NCI-H2196 treated with DMSO at 0.1 percent for 48 hours (cell line): ENCODE measurements at regions not wholly inside any gene's neighbourhood (a gene's known extent, or its start where the extent isn't known, plus 50 kb on each side); places are given as distances from the start of the nearest gene placed in this dataset.

ENCODE experiments used
- DNase-seq: peaks from one replicate; lab custom pipeline; 2025; ENCODE audit not compliant: unreplicated experiment; lab: John Stamatoyannopoulos, UW

GRCh38 chr20:16944745-16945144, 196.6 kb downstream of the OTOR start:
- DNase-seq: no peak

GRCh38 chr20:16945619-16946018, 197.5 kb downstream of the OTOR start:
- DNase-seq: no peak

- no peak for DNase-seq
These were observed 197.9 kb downstream of the OTOR start for GRCh38 chr20:16946097-16946496.

GRCh38 chr20:16947479-16947878, 199.3 kb downstream of the OTOR start:
- no peak for DNase-seq

- DNase-seq: no peak
These were observed 203.7 kb downstream of the OTOR start for GRCh38 chr20:16951876-16952275.

- no peak for DNase-seq
These were observed 204.8 kb downstream of the OTOR start for GRCh38 chr20:16952965-16953364.

- no peak for DNase-seq
These were observed 205.7 kb downstream of the OTOR start for GRCh38 chr20:16953858-16954257.

GRCh38 chr20:16955462-16955861, 207.3 kb downstream of the OTOR start:
- DNase-seq: no peak

GRCh38 chr20:16955971-16956370, 207.8 kb downstream of the OTOR start:
- DNase-seq: no peak

- no peak for DNase-seq
These were observed 217.2 kb downstream of the OTOR start for GRCh38 chr20:16965401-16965800.

GRCh38 chr20:16966276-16966880, 218.2 kb downstream of the OTOR start:
- no peak for DNase-seq

GRCh38 chr20:16968099-16968498, 219.9 kb downstream of the OTOR start:
- no peak for DNase-seq

- no peak for DNase-seq
These were observed 222.6 kb downstream of the OTOR start for GRCh38 chr20:16970776-16971175.

- DNase-seq: no peak
These were observed 226.1 kb downstream of the OTOR start for GRCh38 chr20:16974080-16974854.

GRCh38 chr20:16974855-16975162, 226.7 kb downstream of the OTOR start:
- DNase-seq: no peak

GRCh38 chr20:16975682-16976081, 227.5 kb downstream of the OTOR start:
- no peak for DNase-seq

- DNase-seq: no peak
These were observed 230.3 kb downstream of the OTOR start for GRCh38 chr20:16978497-16978896.

- DNase-seq: no peak
These were observed 234.1 kb downstream of the OTOR start for GRCh38 chr20:16982091-16982726.

- no peak for DNase-seq
These were observed 236.3 kb downstream of the OTOR start for GRCh38 chr20:16984481-16984880.

- no peak for DNase-seq
These were observed 223.5 kb upstream of the PCSK2 start for GRCh38 chr20:17003170-17003870.

- DNase-seq: no peak
These were observed 216.7 kb upstream of the PCSK2 start for GRCh38 chr20:17010181-17010580.
